ENCODE measurements at regions not wholly inside any gene's neighbourhood (a gene's known extent, or its start where the extent isn't known, plus 50 kb on each side); places are given as distances from the start of the nearest gene placed in this dataset.

DNA sequence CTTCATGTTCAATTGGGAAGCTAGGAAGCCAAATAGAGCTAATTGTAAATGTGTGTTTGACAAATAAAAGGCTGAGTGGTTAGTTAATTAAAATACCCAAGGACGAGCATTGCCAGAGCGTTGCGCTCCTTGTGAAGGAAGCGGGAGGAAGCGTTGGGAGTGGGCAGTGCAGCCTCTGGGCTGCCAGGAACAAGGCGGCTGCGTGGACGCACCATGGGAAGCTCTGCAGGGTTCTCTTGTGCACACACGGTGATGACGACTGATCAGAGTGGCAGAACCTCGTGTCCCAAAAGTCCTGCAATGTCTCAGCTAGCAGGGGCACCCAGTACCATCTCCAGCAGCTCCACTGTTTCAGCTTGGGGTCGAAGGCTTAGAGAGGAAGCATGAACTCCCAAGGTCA is 546.6 kb upstream of the TMEM132C start:
- Mint-ChIP-seq H3K4me3 (no peak overlapping the region), H3K27ac (no peak overlapping the region), H3K36me3 (ENCODE audit: low read depth) (peaks cover 1% of the 10 kb centered on the region), H3K27me3 (no peaks in the 10 kb centered on the region), H3K9me3 (peaks cover 3% of the 10 kb centered on the region), H3K4me1 (no peaks in the 10 kb centered on the region)
- DNase-seq = no peak
- no peak for ATAC-seq

DNA sequence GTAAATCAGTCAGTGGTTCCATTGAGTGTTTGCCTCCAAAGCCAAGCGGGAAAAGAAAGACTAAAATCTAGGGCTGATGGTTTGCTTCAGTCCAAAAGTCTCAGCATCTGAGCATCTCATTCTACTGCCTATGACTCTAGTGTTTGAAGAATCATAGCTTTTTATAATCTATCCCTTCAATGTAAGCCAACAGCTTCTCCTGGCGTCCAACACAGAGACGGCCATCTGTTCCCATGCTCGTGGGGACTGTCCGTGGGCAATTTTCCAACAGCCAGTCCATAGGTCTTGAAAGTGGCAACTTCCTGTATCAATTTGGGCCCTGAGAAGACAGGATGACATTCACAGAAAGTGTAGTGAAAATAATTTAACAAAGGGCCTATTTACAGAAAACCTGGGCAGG is 544.4 kb upstream of the TMEM132C start:
- no peak overlapping the region for H3K4me3 Mint-ChIP-seq
- H3K9me3 Mint-ChIP-seq = peaks cover 3% of the 10 kb centered on the region
- no peak overlapping the region for H3K27ac Mint-ChIP-seq
- H3K36me3 Mint-ChIP-seq (ENCODE audit: low read depth) = peaks cover 1% of the 10 kb centered on the region
- ATAC-seq (no peak), DNase-seq (no peak)
- H3K27me3 Mint-ChIP-seq = no peaks in the 10 kb centered on the region
- no peaks in the 10 kb centered on the region for H3K4me1 Mint-ChIP-seq

DNA sequence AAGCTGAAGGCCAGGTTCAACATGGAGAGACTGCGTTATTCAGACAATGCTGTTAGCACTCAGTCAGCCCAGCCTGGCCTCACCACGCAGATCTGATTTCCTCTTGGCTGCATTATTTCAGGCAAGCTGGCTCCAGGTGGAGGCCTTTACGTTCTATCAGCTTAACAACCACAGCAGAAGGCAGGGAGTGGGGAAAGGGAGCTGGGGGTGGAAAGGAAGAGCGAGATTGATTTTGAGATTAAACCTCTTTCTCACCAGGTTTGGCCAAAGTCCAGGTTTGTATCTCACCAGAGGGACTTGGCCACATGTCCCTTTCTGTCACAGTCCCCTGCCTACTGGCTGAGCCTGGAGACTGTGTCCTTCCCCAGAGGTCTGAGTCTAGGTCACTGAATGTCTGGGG is 543.7 kb upstream of the TMEM132C start:
- Mint-ChIP-seq H3K36me3 (ENCODE audit: low read depth) (peaks cover 1% of the 10 kb centered on the region), H3K27me3 (no peaks in the 10 kb centered on the region), H3K4me1 (no peaks in the 10 kb centered on the region), H3K9me3 (peaks cover 6% of the 10 kb centered on the region), H3K4me3 (no peak overlapping the region), H3K27ac (no peak overlapping the region)
- ATAC-seq = no peak
- DNase-seq = no peak

DNA sequence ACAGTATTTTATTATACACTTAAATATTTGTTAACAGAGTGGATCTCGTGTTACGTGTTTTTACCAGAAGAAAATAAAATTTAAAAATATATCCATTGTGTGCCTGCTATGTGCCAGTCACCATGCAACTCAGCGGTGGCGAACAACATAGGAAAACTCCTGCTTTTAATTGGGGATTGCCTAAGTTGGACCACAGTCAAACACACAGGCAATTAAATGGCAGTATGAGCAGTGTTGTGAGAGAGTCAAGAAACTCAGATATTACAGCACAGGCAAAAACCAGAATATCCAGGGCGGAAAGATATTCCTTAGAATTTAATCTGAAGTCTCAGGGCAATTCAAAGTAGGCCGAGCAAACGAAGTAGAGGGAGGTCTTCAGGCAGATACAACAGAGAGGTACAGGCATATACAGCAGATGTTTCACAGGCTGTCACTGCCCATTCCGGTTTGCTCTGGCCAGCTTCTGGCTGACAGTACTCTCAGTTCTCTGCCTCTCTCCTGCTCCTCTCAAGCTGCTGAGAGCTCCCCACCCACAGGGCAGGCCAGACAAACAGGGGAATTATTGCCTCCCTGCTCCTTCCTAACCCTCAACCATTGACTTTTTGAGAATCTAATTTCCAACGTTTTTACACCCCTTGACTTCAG is 540.2 kb upstream of the TMEM132C start:
- no peak overlapping the region for H3K27ac Mint-ChIP-seq

DNA sequence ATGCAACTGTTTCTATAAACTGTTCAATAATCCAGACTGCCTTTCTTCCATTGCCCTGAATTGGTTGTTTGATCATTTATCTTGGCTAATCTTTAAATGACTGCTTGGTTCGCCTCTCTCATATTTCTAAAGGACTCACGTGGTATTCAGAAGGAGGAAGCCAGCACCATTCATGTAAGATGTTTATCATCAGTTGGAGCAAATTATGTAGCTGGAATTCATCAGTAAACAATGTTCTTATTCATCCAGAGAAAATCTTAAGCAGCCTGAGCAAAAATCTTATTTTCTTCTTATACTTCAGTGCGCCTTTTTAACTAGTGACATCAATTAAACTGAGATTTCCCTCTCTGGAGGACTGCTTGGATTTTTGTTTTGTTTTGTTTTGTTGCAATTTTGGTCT is 538.7 kb upstream of the TMEM132C start:
- Mint-ChIP-seq H3K36me3 (ENCODE audit: low read depth) (no peaks in the 10 kb centered on the region), H3K27ac (no peak overlapping the region), H3K27me3 (no peaks in the 10 kb centered on the region), H3K9me3 (peaks cover 9% of the 10 kb centered on the region), H3K4me3 (no peak overlapping the region), H3K4me1 (no peaks in the 10 kb centered on the region)
- ATAC-seq (no peak), DNase-seq (no peak)

More for the DNA sequence above, 540.2 kb upstream of the TMEM132C start:
- Mint-ChIP-seq H3K9me3 (peaks cover 9% of the 10 kb centered on the region), H3K27me3 (no peaks in the 10 kb centered on the region), H3K4me3 (no peak overlapping the region), H3K4me1 (no peaks in the 10 kb centered on the region), H3K36me3 (ENCODE audit: low read depth) (peaks cover 1% of the 10 kb centered on the region)
- ATAC-seq = no peak
- DNase-seq = no peak

DNA sequence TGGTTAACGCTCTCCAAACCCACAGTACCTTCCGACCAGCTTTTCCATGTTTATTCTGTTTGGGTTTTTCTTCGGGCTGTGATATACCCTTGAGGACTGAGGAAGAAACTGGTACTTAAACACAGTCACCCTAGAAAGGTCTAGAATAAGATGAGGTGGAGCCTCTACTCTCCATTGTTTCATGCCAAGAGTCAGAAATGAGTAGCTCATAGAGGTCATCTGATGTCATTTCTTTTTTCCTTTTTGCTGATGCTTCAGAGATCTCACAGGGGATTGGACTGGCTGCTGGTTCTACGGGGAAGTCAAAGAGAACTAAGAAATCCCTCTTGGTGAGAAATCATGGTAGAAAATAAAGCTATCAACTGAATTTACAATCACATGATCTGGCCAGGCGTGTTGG is 538.2 kb upstream of the TMEM132C start:
- Mint-ChIP-seq H3K36me3 (ENCODE audit: low read depth) (no peaks in the 10 kb centered on the region), H3K9me3 (peaks cover 9% of the 10 kb centered on the region), H3K27me3 (no peaks in the 10 kb centered on the region), H3K4me3 (no peak overlapping the region), H3K4me1 (no peaks in the 10 kb centered on the region), H3K27ac (no peak overlapping the region)
- DNase-seq (no peak), ATAC-seq (no peak)

DNA sequence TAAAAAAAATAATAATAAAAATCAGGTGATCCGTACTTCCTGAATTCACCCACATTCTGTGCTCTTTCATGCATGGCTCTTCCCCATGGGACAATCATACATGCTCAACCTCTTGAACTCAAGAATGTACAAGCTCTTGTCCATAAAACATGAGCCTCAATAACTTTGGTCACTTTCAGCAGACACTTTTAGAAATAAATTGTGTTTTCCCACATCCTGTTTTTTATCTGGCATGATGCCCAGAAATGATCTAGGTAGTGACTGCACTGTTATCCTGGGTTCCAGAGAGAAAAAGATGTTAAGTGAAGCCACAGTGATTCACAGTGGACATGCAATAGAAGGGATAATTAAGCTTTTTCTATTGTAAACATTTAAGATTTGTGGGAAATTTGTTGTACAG is 537.6 kb upstream of the TMEM132C start:
- no peaks in the 10 kb centered on the region for H3K36me3 Mint-ChIP-seq (ENCODE audit: low read depth)
- DNase-seq (no peak), ATAC-seq (no peak)
- H3K4me1 Mint-ChIP-seq = no peaks in the 10 kb centered on the region
- peaks cover 9% of the 10 kb centered on the region for H3K9me3 Mint-ChIP-seq
- H3K4me3 Mint-ChIP-seq = no peak overlapping the region
- no peak overlapping the region for H3K27ac Mint-ChIP-seq
- no peaks in the 10 kb centered on the region for H3K27me3 Mint-ChIP-seq

DNA sequence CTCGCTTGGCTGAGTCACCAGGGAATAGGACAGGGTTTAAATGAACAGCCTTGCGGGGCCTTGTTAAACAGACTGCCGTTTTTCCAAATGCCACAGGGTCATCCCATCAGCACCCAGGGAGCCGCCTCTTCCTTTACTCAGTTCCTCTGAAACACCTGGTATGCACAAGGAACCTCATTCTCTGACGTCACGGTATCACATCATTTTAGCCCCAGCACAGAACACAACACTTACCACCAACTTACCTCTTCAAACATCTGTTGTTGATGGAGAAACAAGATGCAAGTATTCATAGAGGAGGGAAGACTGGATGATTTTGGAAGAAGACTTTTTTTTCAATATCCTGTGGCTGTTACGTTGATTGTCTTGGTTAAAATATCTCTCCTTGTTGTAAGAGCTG is 535.3 kb upstream of the TMEM132C start:
- no peaks in the 10 kb centered on the region for H3K4me1 Mint-ChIP-seq
- no peak overlapping the region for H3K4me3 Mint-ChIP-seq
- H3K27ac Mint-ChIP-seq = no peak overlapping the region
- DNase-seq (no peak), ATAC-seq (no peak)
- no peaks in the 10 kb centered on the region for H3K36me3 Mint-ChIP-seq (ENCODE audit: low read depth)
- no peaks in the 10 kb centered on the region for H3K27me3 Mint-ChIP-seq
- H3K9me3 Mint-ChIP-seq = peaks cover 18% of the 10 kb centered on the region

DNA sequence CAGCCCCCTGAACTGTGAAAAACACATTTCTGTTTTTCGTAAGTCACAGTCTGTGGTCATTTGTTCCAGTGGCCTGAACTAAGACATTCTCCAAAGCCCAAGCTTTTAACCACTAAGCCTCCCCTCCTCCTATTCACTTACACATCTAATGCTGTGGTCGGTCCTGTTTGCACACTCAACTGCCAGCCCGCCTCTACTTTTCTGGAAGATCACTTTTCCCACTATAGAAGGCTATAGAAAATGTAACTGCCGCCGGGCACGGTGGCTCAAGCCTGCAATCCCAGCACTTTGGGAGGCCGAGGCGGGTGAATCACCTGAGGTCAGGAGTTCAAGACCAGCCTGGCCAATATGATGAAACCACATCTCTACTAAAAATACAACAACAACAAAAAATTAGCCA is 524.7 kb upstream of the TMEM132C start:
- H3K4me1 Mint-ChIP-seq = no peaks in the 10 kb centered on the region
- H3K27me3 Mint-ChIP-seq = no peaks in the 10 kb centered on the region
- no peak overlapping the region for H3K27ac Mint-ChIP-seq
- DNase-seq (no peak), ATAC-seq (no peak)
- no peaks in the 10 kb centered on the region for H3K36me3 Mint-ChIP-seq (ENCODE audit: low read depth)
- H3K9me3 Mint-ChIP-seq = peaks cover 4% of the 10 kb centered on the region
- H3K4me3 Mint-ChIP-seq = no peak overlapping the region

DNA sequence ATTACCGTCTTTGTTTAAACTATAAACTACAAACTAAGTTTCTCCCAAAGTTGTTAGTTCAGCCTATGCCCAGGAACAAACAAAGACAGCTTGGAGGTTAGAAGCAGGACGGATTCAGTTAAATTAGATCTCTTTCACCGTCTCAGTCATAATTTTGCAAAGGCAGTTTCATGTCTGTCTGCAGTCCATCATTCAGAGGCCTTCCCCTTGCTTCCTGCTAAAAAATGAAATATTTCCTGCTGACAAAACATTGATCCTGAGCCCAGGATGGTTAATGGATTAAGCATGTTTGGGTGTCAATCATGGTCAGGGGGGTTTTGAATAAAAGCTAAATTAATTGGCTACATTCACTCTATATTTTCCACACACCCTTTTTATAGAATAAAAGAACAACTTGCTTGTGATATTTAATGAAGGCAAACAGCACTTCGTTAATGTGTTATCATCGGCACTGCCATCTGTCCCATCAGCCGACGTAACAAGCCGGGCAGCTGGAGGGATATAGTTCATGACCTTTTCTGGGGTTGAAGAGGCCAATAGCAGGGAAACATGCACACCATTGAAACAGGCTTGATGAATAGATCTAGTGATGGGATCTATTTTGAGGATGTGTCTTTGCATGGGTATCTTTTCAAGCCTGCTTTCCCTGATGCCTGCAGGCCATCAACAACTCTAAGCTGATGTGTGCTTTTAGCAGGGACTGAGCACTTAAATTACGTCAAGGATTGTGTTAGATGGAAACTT is 521.3 kb upstream of the TMEM132C start:
- no peaks in the 10 kb centered on the region for H3K27me3 Mint-ChIP-seq
- H3K36me3 Mint-ChIP-seq (ENCODE audit: low read depth) = no peaks in the 10 kb centered on the region
- DNase-seq = no peak
- H3K4me1 Mint-ChIP-seq = no peaks in the 10 kb centered on the region
- H3K9me3 Mint-ChIP-seq = no peaks in the 10 kb centered on the region
- H3K27ac Mint-ChIP-seq = no peak overlapping the region
- no peak overlapping the region for H3K4me3 Mint-ChIP-seq
- ATAC-seq = no peak

DNA sequence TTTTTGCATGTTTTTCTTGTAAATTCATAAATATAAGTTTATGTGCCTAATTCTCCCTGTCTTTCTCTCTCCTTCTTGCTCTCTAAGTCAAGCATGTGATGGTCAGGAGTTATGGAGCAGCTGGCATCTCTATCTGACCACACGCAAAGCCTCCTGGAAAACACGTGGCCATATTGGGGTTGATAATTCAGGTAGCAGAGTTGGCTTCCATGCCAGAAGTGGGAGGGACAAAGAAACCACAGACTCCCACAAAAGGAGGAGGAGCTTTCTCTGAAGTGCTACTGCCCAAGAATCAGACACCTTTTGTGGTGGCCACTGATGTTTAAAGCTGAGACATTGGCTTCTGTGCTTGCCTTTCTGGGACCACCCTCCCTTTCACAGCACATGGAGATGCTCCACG is 517.6 kb upstream of the TMEM132C start:
- Mint-ChIP-seq H3K4me1 (no peaks in the 10 kb centered on the region), H3K4me3 (no peak overlapping the region), H3K27me3 (no peaks in the 10 kb centered on the region), H3K27ac (no peak overlapping the region), H3K36me3 (ENCODE audit: low read depth) (no peaks in the 10 kb centered on the region), H3K9me3 (peaks cover 5% of the 10 kb centered on the region)
- DNase-seq = no peak
- no peak for ATAC-seq

DNA sequence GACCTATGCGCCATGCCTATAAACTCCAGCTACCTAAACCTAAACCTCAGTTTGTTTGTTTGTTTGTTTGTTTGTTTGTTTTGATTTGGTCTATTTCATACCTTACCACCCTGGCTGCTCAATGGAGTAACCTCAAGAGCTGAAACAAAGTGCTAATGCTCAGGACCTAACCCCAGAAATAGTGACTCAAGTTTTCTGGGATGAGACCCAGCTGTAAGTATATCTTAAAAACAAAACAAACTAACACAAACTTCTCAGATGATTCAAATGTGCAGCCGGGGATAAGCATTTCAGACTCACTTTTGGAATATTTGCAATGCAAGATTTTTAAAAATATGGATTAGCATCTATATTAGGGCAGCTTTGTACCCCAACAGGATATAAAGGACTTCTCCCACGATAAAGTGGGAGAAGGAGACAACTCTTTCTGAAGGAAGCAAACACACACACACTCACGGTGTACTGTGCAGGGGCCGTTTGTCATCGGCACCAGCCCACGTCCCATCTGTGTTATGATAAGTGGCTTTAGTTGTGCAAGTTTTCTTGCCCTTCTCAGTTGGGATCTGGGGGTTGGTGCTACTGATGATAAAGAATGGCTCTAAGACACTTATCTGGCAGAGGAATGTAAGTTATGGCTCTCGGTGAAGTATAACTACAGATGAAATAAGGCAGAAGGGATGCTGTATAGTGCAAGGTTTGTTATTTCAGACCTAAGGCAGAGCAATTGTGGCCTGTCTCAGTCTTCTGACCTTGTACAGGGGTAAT is 516.7 kb upstream of the TMEM132C start:
- Mint-ChIP-seq H3K27ac (no peak overlapping the region), H3K4me1 (no peaks in the 10 kb centered on the region)
- no peak for DNase-seq

DNA sequence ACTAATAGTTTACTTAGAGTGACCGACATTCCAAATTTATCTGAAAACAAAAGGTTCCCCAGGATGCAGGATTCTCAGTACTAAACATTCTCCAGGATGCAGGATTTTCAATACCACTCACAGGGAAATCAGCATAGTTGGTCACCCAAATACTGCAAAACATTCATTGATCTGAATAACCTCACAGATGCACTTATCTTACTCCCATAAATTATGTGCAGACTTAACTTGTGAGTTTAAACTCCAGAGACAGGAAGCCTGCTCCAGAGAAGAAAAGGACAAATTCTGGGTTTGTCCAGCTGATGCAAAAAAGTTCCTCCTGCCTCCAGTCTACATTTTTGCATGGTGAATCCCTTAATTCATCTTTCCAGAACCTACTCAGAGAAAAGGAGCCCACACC is 514.2 kb upstream of the TMEM132C start:
- no peak overlapping the region for H3K27ac Mint-ChIP-seq
- H3K4me3 Mint-ChIP-seq = no peak overlapping the region
- DNase-seq (no peak), ATAC-seq (no peak)
- H3K36me3 Mint-ChIP-seq (ENCODE audit: low read depth) = no peaks in the 10 kb centered on the region
- H3K4me1 Mint-ChIP-seq = no peaks in the 10 kb centered on the region
- peaks cover 23% of the 10 kb centered on the region for H3K9me3 Mint-ChIP-seq
- no peaks in the 10 kb centered on the region for H3K27me3 Mint-ChIP-seq

More for the DNA sequence above, 516.7 kb upstream of the TMEM132C start:
- no peaks in the 10 kb centered on the region for H3K36me3 Mint-ChIP-seq (ENCODE audit: low read depth)
- H3K27me3 Mint-ChIP-seq = no peaks in the 10 kb centered on the region
- ATAC-seq = no peak
- H3K4me3 Mint-ChIP-seq = no peak overlapping the region
- peaks cover 11% of the 10 kb centered on the region for H3K9me3 Mint-ChIP-seq

DNA sequence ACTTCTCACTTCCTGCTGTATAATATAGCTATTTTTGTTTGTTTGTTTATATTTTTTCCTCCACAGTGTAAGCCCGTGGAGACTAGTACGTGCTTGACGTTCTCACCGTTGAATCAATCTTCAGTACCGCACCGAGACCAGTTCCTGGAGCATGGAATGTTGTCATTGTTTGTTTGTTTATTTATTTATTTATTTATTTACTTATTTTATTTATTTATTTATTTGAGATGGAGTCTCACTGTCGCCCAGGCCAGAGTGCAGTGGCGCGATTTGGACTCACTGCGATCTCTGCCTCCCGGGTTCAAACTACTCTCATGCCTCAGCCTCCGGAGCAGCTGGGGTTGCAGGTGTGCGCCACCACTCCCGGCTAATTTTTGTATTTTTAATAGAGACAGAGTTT is 506.6 kb upstream of the TMEM132C start:
- Mint-ChIP-seq H3K4me1 (no peaks in the 10 kb centered on the region), H3K9me3 (peaks cover 32% of the 10 kb centered on the region), H3K27ac (no peak overlapping the region), H3K36me3 (ENCODE audit: low read depth) (no peaks in the 10 kb centered on the region), H3K4me3 (no peak overlapping the region), H3K27me3 (no peaks in the 10 kb centered on the region)
- ATAC-seq (no peak), DNase-seq (no peak)

DNA sequence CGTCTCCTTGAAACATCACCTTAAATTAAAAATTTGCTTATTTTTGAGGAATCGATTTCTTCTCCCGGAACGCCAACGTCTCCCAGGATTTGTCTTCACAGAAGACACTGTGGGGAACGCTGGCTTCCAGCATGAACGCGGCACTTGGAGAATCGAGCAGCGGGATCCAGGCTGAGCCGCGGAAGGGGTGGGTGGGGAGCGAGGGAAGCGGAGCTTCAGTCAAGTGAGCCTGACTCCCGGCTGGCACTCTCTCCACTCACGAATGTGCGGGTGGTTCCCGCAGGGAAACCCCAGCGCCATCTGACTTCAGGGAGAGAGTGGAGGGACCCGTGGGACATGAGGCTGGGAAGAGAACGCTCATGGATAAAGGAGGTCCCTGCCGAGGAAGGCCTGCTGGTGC is 506.0 kb upstream of the TMEM132C start:
- ATAC-seq (no peak), DNase-seq (no peak)
- H3K9me3 Mint-ChIP-seq = peaks cover 32% of the 10 kb centered on the region
- no peak overlapping the region for H3K4me3 Mint-ChIP-seq
- H3K36me3 Mint-ChIP-seq (ENCODE audit: low read depth) = no peaks in the 10 kb centered on the region
- H3K4me1 Mint-ChIP-seq = no peaks in the 10 kb centered on the region
- H3K27me3 Mint-ChIP-seq = no peaks in the 10 kb centered on the region
- H3K27ac Mint-ChIP-seq = no peak overlapping the region
